HG03066 (cell line): ENCODE measurements at regions not wholly inside any gene's neighbourhood (a gene's known extent, or its start where the extent isn't known, plus 50 kb on each side); places are given as distances from the start of the nearest gene placed in this dataset.

Experiments
- ATAC-seq: cut with Tn5 transposase; IDR thresholded peaks from one replicate; pipeline ENCODE4 v1.9.1; 2021; ENCODE audit warnings: low read depth; ENCODE audit not compliant: unreplicated experiment

- ATAC-seq = no peak
Observed at GRCh38 chr3:43892061-43892460, 201.3 kb downstream of the ABHD5 start.

GRCh38 chr3:43892526-43892925 lies 201.8 kb downstream of the ABHD5 start:
- ATAC-seq = peak; percentile 66

GRCh38 chr3:43893727-43894126 lies 203.0 kb downstream of the ABHD5 start:
- ATAC-seq = no peak

GRCh38 chr3:43894176-43895049 lies 203.7 kb downstream of the ABHD5 start:
- ATAC-seq = no peak

- ATAC-seq = no peak
Observed at GRCh38 chr3:43895573-43895972, 204.8 kb downstream of the ABHD5 start.

- ATAC-seq = no peak
Observed at GRCh38 chr3:43902415-43902814, 211.7 kb downstream of the ABHD5 start.

GRCh38 chr3:43905157-43905556 lies 214.4 kb downstream of the ABHD5 start:
- ATAC-seq = no peak

- ATAC-seq = no peak
Observed at GRCh38 chr3:43906849-43907507, 216.2 kb downstream of the ABHD5 start.

GRCh38 chr3:43907508-43907858 lies 216.7 kb downstream of the ABHD5 start:
- ATAC-seq = peak; percentile 94

GRCh38 chr3:43908456-43908855 lies 217.7 kb downstream of the ABHD5 start:
- ATAC-seq = no peak

- ATAC-seq = no peak
Observed at GRCh38 chr3:43909149-43909548, 218.4 kb downstream of the ABHD5 start.

GRCh38 chr3:43910750-43911149 lies 220.0 kb downstream of the ABHD5 start:
- ATAC-seq = no peak

GRCh38 chr3:43913036-43913948 lies 222.6 kb downstream of the ABHD5 start:
- no peak for ATAC-seq

- no peak for ATAC-seq
Observed at GRCh38 chr3:43914269-43914668, 223.5 kb downstream of the ABHD5 start.

GRCh38 chr3:43915546-43915945 lies 224.8 kb downstream of the ABHD5 start:
- no peak for ATAC-seq

GRCh38 chr3:43917361-43917760 lies 226.6 kb downstream of the ABHD5 start:
- ATAC-seq = no peak

- ATAC-seq = no peak
Observed at GRCh38 chr3:43919029-43919428, 228.3 kb downstream of the ABHD5 start.

- no peak for ATAC-seq
Observed at GRCh38 chr3:43921056-43921648, 230.4 kb downstream of the ABHD5 start.

GRCh38 chr3:43922374-43922773 lies 231.6 kb downstream of the ABHD5 start:
- no peak for ATAC-seq

- no peak for ATAC-seq
Observed at GRCh38 chr3:43923104-43923882, 232.6 kb downstream of the ABHD5 start.
